ENCODE measurements at regions not wholly inside any gene's neighbourhood (a gene's known extent, or its start where the extent isn't known, plus 50 kb on each side); places are given as distances from the start of the nearest gene placed in this dataset.

DNA sequence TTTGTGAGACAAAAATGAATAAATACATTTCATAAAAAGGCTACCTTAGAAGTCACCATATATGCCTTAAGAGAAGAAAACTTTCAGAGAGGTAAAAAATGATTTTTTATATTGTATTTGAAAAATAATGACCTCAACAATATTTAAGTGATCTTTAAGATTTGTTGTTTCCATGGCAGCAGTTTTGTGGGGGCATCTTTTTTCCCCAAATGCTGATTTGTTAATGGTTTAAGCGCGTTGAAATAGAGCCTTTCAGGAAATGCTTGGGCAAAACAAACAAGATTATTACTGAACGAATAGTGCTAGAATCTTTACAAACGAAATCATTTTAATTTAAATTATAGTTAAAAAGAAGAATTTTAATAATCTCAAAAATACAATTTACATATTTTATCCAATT lies 103.1 kb upstream of the MYO16 start:
- POLR2A ChIA-PET = no interaction called here
- CTCF ChIA-PET = no interaction called here

DNA sequence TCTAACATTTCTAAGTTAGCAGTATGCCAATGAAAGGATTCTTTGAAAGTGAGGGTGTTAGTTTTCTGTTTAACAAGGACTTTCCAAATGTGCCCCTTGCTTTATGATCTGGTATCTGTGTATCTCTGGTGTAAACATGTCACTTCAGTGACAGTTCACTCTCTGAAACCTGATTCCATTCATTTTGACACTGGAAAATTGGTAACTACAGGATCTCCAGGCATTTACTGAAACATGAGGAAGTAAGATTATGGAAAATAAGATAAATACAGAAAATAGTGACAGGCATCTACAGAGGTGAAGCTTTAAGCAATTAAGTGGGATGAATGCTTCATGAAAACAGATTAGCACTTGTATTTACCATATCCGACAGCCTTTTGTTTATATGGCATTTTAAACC lies 101.6 kb upstream of the MYO16 start:
- 0 out of 2 replicates have a peak, but pooled peaks cover 4% of the 10 kb centered on the region for H3K9me3 ChIP-seq (ENCODE audit: control insufficient read depth, insufficient read depth, low read length)
- H3K27ac ChIP-seq (ENCODE audit: low read depth, low read length) = no peak overlapping the region
- no peak for DNase-seq (ENCODE audit: low read depth, low spot score)
- H3K27me3 ChIP-seq (ENCODE audit: control insufficient read depth, insufficient read depth, low read length) = no peaks in the 10 kb centered on the region
- CTCF ChIA-PET = no interaction called here
- POLR2A ChIA-PET = no interaction called here
- TF ChIP-seq, protein P1, sequence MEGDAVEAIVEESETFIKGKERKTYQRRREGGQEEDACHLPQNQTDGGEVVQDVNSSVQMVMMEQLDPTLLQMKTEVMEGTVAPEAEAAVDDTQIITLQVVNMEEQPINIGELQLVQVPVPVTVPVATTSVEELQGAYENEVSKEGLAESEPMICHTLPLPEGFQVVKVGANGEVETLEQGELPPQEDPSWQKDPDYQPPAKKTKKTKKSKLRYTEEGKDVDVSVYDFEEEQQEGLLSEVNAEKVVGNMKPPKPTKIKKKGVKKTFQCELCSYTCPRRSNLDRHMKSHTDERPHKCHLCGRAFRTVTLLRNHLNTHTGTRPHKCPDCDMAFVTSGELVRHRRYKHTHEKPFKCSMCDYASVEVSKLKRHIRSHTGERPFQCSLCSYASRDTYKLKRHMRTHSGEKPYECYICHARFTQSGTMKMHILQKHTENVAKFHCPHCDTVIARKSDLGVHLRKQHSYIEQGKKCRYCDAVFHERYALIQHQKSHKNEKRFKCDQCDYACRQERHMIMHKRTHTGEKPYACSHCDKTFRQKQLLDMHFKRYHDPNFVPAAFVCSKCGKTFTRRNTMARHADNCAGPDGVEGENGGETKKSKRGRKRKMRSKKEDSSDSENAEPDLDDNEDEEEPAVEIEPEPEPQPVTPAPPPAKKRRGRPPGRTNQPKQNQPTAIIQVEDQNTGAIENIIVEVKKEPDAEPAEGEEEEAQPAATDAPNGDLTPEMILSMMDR (IDR thresholded peaks at IDR 0.05; ENCODE audit: low read depth, low read length) = no peak
- H3K4me3 ChIP-seq (ENCODE audit: low read depth, low read length) = no peak overlapping the region

More for the DNA sequence above, 103.1 kb upstream of the MYO16 start:
- H3K4me3 ChIP-seq (ENCODE audit: low read depth, low read length) = no peak overlapping the region
- TF ChIP-seq, protein P1 (IDR thresholded peaks at IDR 0.05; ENCODE audit: low read depth, low read length) = no peak
- H3K27ac ChIP-seq (ENCODE audit: low read depth, low read length) = no peak overlapping the region
- no peaks in the 10 kb centered on the region for H3K27me3 ChIP-seq (ENCODE audit: control insufficient read depth, insufficient read depth, low read length)
- DNase-seq (ENCODE audit: low read depth, low spot score) = no peak
- 0 out of 2 replicates have a peak, but pooled peaks cover 4% of the 10 kb centered on the region for H3K9me3 ChIP-seq (ENCODE audit: control insufficient read depth, insufficient read depth, low read length)

DNA sequence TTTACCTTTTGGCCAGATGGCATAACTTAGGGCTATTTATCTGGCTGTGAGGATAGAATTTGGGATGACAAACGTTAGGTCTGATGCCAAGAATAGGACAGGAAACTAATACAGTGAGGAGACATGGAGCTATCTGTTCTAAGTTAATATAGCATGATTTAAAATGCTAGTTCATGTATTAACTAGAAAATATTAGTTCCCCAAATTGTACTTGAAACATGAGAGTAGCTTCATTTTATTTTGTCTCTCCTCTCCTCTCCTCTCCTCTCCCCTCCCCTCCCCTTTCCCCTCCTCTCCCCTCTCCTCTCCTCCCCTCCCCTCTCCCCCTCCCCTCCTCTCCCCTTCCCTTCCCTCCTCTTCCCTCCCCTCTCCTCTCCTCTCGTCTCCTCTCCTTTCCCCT lies 101.1 kb upstream of the MYO16 start:
- TF ChIP-seq, protein P1 (IDR thresholded peaks at IDR 0.05; ENCODE audit: low read depth, low read length) = no peak
- POLR2A ChIA-PET = no interaction called here
- H3K9me3 ChIP-seq (ENCODE audit: control insufficient read depth, insufficient read depth, low read length) = 0 out of 2 replicates have a peak, but pooled peaks cover 4% of the 10 kb centered on the region
- no peak overlapping the region for H3K4me3 ChIP-seq (ENCODE audit: low read depth, low read length)
- DNase-seq (ENCODE audit: low read depth, low spot score) = no peak
- no peak overlapping the region for H3K27ac ChIP-seq (ENCODE audit: low read depth, low read length)
- H3K27me3 ChIP-seq (ENCODE audit: control insufficient read depth, insufficient read depth, low read length) = no peaks in the 10 kb centered on the region
- CTCF ChIA-PET = no interaction called here

DNA sequence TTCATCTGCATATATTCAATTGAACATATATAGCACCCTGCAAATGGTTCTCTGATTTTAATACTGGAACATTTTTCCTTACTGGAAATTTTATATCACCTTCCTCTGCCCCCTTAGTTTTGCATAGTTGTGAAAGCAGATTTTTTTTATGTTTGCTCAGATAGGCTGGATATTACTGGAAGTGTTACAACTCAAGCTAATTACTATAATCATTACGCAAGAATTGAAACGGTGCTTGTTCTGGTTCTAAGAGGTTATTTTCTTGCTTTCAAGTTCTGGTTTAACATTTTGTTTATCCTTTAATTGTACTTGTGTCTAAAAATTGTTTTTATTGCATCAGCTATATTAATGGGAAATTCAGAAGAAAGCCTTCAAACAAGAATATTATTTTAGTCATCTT lies 95.6 kb upstream of the MYO16 start:
- ChIA-PET CTCF (no interaction called here), POLR2A (no interaction called here)
- no peak for DNase-seq (ENCODE audit: low read depth, low spot score)
- no peak overlapping the region for H3K4me3 ChIP-seq (ENCODE audit: low read depth, low read length)
- no peaks in the 10 kb centered on the region for H3K27me3 ChIP-seq (ENCODE audit: control insufficient read depth, insufficient read depth, low read length)
- H3K27ac ChIP-seq (ENCODE audit: low read depth, low read length) = no peak overlapping the region
- TF ChIP-seq, protein P1 (IDR thresholded peaks at IDR 0.05; ENCODE audit: low read depth, low read length) = no peak
- no peaks in the 10 kb centered on the region for H3K9me3 ChIP-seq (ENCODE audit: control insufficient read depth, insufficient read depth, low read length)

DNA sequence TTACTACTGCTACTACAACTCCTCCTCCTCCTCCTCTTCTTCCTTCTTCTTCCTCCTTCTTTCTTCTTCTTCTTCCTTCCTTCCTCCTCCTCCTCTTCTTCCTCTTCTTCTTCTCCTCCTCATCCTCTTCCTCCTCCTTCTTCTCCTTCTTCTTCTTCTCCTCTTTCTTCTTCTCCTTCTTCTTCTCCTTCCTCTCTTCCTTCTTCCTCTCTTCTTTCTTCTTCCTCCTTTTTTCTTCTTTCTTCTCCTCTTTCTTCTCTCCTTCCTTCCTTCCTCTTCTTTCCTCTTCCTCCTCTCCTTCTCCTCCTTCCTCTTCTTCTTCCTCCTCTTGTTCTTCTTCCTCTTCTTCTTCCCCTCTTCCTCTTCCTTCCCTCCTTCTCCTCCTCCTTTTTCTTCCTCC lies 94.7 kb upstream of the MYO16 start:
- ChIA-PET POLR2A (no interaction called here), CTCF (no interaction called here)
- TF ChIP-seq, protein P1 (IDR thresholded peaks at IDR 0.05; ENCODE audit: low read depth, low read length) = no peak
- H3K27ac ChIP-seq (ENCODE audit: low read depth, low read length) = no peak overlapping the region
- DNase-seq (ENCODE audit: low read depth, low spot score) = no peak
- no peaks in the 10 kb centered on the region for H3K27me3 ChIP-seq (ENCODE audit: control insufficient read depth, insufficient read depth, low read length)
- no peak overlapping the region for H3K4me3 ChIP-seq (ENCODE audit: low read depth, low read length)
- no peaks in the 10 kb centered on the region for H3K9me3 ChIP-seq (ENCODE audit: control insufficient read depth, insufficient read depth, low read length)

Measured in AG04450 (cell line).